Hepatocyte (in vitro differentiated cells): ENCODE measurements at regions not wholly inside any gene's neighbourhood (a gene's known extent, or its start where the extent isn't known, plus 50 kb on each side); places are given as distances from the start of the nearest gene placed in this dataset.

Experiments
- DNase-seq: peaks from one replicate; pipeline ENCODE4 v3.0.0-alpha.2; 2016; ENCODE audit warnings: low spot score
- H2AFZ ChIP-seq: fragments of 200-600 bp; sonication (generic); 2 replicates; pipeline ENCODE4 v1.6.0; 2016; ENCODE audit warnings: antibody characterized with exemption, mild to moderate bottlenecking
- H3K27ac ChIP-seq: fragments of 200-600 bp; sonication (generic); 2 replicates; pipeline ENCODE4 v1.5.1; 2016; ENCODE audit warnings: mild to moderate bottlenecking
- H3K27me3 ChIP-seq: fragments of 200-600 bp; sonication (generic); 2 replicates; pipeline ENCODE4 v1.6.1; 2016
- H3K36me3 ChIP-seq: fragments of 200-600 bp; sonication (generic); replicated peaks from 2 replicates; pipeline ENCODE4 v1.5.1; 2016; ENCODE audit warnings: low read depth; ENCODE audit not compliant: insufficient read depth
- H3K4me1 ChIP-seq: fragments of 200-600 bp; sonication (generic); 2 replicates; pipeline ENCODE4 v1.5.1; 2016; ENCODE audit warnings: mild to moderate bottlenecking, moderate library complexity; ENCODE audit not compliant: insufficient read depth
- H3K4me2 ChIP-seq: fragments of 200-600 bp; sonication (generic); 2 replicates; pipeline ENCODE4 v1.6.0; 2016
- H3K4me3 ChIP-seq: fragments of 200-600 bp; sonication (generic); 2 replicates; pipeline ENCODE4 v1.5.1; 2016; ENCODE audit warnings: mild to moderate bottlenecking
- H3K79me2 ChIP-seq: fragments of 200-600 bp; sonication (generic); 2 replicates; pipeline ENCODE4 v1.6.0; 2017; ENCODE audit warnings: mild to moderate bottlenecking
- H3K9me2 ChIP-seq: fragments of 200-600 bp; sonication (generic); replicated peaks from 2 replicates; pipeline ENCODE4 v1.6.0; 2017; ENCODE audit warnings: mild to moderate bottlenecking; ENCODE audit not compliant: insufficient read depth
- H3K9me3 ChIP-seq: fragments of 200-600 bp; sonication (generic); 2 replicates; pipeline ENCODE4 v1.5.1; 2016; ENCODE audit warnings: low read depth, mild to moderate bottlenecking
- H4K20me1 ChIP-seq: fragments of 200-600 bp; sonication (generic); 2 replicates; pipeline ENCODE4 v1.6.0; 2016; ENCODE audit warnings: mild to moderate bottlenecking; ENCODE audit not compliant: insufficient read depth, poor library complexity, severe bottlenecking
- CTCF ChIP-seq: fragments of 200-600 bp; sonication (generic); IDR thresholded peaks from 2 replicates; pipeline ENCODE4 v1.5.1; 2016; ENCODE audit warnings: antibody characterized with exemption, mild to moderate bottlenecking; ENCODE audit not compliant: poor library complexity
- EZH2 ChIP-seq: fragments of 200-600 bp; sonication (generic); IDR thresholded peaks from 2 replicates; pipeline ENCODE4 v1.6.1; 2016; ENCODE audit warnings: antibody characterized with exemption, mild to moderate bottlenecking, borderline replicate concordance
- EZH2phosphoT487 ChIP-seq: fragments of 200-600 bp; sonication (generic); IDR thresholded peaks from one replicate; pipeline ENCODE4 v1.6.1; 2018; ENCODE audit warnings: antibody characterized with exemption, mild to moderate bottlenecking, low read depth, moderate library complexity; ENCODE audit not compliant: unreplicated experiment, severe bottlenecking
- WGBS: methylation state at CpG from one replicate; pipeline ENCODE4 v1.1.6; 2016; ENCODE audit warnings: low lambda C conversion rate; ENCODE audit errors: missing lambda C conversion rate; 5-methylcytosine and 5-hydroxymethylcytosine counted together

GRCh38 chr12:66852091-66852490 is 173.2 kb upstream of the GRIP1 start:
- Histone ChIP-seq H3K9me3 (no peaks in the 10 kb centered on the region), H3K4me2 (no peak overlapping the region), H4K20me1 (no peaks in the 10 kb centered on the region), H3K4me3 (no peak overlapping the region), H3K4me1 (no peaks in the 10 kb centered on the region), H3K27ac (no peak overlapping the region), H3K27me3 (no peaks in the 10 kb centered on the region), H3K36me3 (no peaks in the 10 kb centered on the region), H2AFZ (no peak overlapping the region), H3K9me2 (no peaks in the 10 kb centered on the region), H3K79me2 (no peaks in the 10 kb centered on the region)
- TF ChIP-seq CTCF (no peak), EZH2phosphoT487 (no peak), EZH2 (no peak)
- DNase-seq: no peak
- 39% methylated on average over 2 of the region's 2 CpGs for WGBS

GRCh38 chr12:66852765-66853164 is 173.9 kb upstream of the GRIP1 start:
- no peak for DNase-seq
- Histone ChIP-seq H3K27ac (no peak overlapping the region), H3K9me3 (no peaks in the 10 kb centered on the region), H3K27me3 (no peaks in the 10 kb centered on the region), H4K20me1 (no peaks in the 10 kb centered on the region), H3K4me2 (peak overlapping the region; percentile 20), H3K4me3 (no peak overlapping the region), H3K9me2 (no peaks in the 10 kb centered on the region), H3K79me2 (no peaks in the 10 kb centered on the region), H3K4me1 (no peaks in the 10 kb centered on the region), H2AFZ (no peak overlapping the region), H3K36me3 (no peaks in the 10 kb centered on the region)
- 46% methylated on average over 2 of the region's 2 CpGs for WGBS
- TF ChIP-seq CTCF (no peak), EZH2phosphoT487 (no peak), EZH2 (no peak)

- Histone ChIP-seq H3K9me2 (no peaks in the 10 kb centered on the region), H3K27me3 (no peaks in the 10 kb centered on the region), H3K4me1 (peaks cover 3% of the 10 kb centered on the region), H3K9me3 (no peaks in the 10 kb centered on the region), H3K4me2 (peak overlapping the region; percentile 28), H3K27ac (no peak overlapping the region), H3K4me3 (no peak overlapping the region), H3K79me2 (no peaks in the 10 kb centered on the region), H4K20me1 (no peaks in the 10 kb centered on the region), H2AFZ (no peak overlapping the region), H3K36me3 (no peaks in the 10 kb centered on the region)
- TF ChIP-seq CTCF (no peak), EZH2 (no peak), EZH2phosphoT487 (no peak)
- peak; percentile 11 for DNase-seq
- WGBS: 59% methylated on average over 7 of the region's 7 CpGs
Measured at GRCh38 chr12:66859751-66860440, 181.0 kb upstream of the GRIP1 start.
